GM23338 (cell line): ENCODE measurements at regions not wholly inside any gene's neighbourhood (a gene's known extent, or its start where the extent isn't known, plus 50 kb on each side); places are given as distances from the start of the nearest gene placed in this dataset.

ENCODE experiments used
- ATAC-seq: fragments of 200-7000 bp; cut with Tn5 transposase; 3 replicates; pipeline ENCODE4 v1.9.1; 2020
- DNase-seq: peaks from one replicate; pipeline ENCODE4 v3.0.0-alpha.2; 2015; ENCODE audit warnings: low spot score
- H2AFZ ChIP-seq: fragments of 200-600 bp; sonication (generic); 2 replicates; pipeline ENCODE4 v1.8.0; 2016; ENCODE audit warnings: antibody characterized with exemption, mild to moderate bottlenecking, moderate library complexity
- H3F3A ChIP-seq: fragments of 200-600 bp; sonication (generic); replicated peaks from 2 replicates; pipeline ENCODE4 v1.8.0; 2017; ENCODE audit warnings: antibody characterized with exemption, mixed run types, low read depth
- H3K27ac ChIP-seq: fragments of 200-600 bp; sonication (generic); 2 replicates; pipeline ENCODE4 v1.6.1; 2016; ENCODE audit warnings: low read depth
- H3K27me3 ChIP-seq: fragments of 200-600 bp; sonication (generic); 2 replicates; pipeline ENCODE4 v1.8.0; 2016; ENCODE audit warnings: mild to moderate bottlenecking, mixed run types, moderate library complexity; ENCODE audit not compliant: insufficient read depth
- H3K36me3 ChIP-seq: fragments of 200-600 bp; sonication (generic); 2 replicates; pipeline ENCODE4 v1.8.0; 2016; ENCODE audit warnings: mild to moderate bottlenecking; ENCODE audit not compliant: insufficient read depth
- H3K4me1 ChIP-seq: fragments of 200-600 bp; sonication (generic); 2 replicates; pipeline ENCODE4 v1.8.0; 2016; ENCODE audit warnings: mild to moderate bottlenecking, moderate library complexity; ENCODE audit not compliant: insufficient read depth
- H3K4me2 ChIP-seq: fragments of 200-600 bp; sonication (generic); 2 replicates; pipeline ENCODE4 v1.7.1; 2017; ENCODE audit warnings: mixed run types
- H3K4me3 ChIP-seq: fragments of 200-600 bp; sonication (generic); 2 replicates; pipeline ENCODE4 v1.6.1; 2016; ENCODE audit warnings: mixed run types
- H3K79me2 ChIP-seq: fragments of 200-600 bp; sonication (generic); replicated peaks from 2 replicates; pipeline ENCODE4 v1.8.0; 2017; ENCODE audit warnings: mild to moderate bottlenecking; ENCODE audit not compliant: insufficient read depth
- H3K9me2 ChIP-seq: fragments of 200-600 bp; sonication (generic); 2 replicates; pipeline ENCODE4 v1.8.0; 2017; ENCODE audit not compliant: insufficient read depth
- H4K20me1 ChIP-seq: fragments of 200-600 bp; sonication (generic); replicated peaks from 2 replicates; pipeline ENCODE4 v1.8.0; 2017; ENCODE audit warnings: mild to moderate bottlenecking; ENCODE audit not compliant: insufficient read depth
- H3K27ac Mint-ChIP-seq: 2 replicates; pipeline ENCODE4 v1.8.0; 2020; ENCODE audit warnings: inconsistent platforms, mild to moderate bottlenecking, moderate library complexity, mixed read lengths
- H3K27me3 Mint-ChIP-seq: 3 replicates; pipeline ENCODE4 v1.8.0; 2022; ENCODE audit warnings: low read depth, mild to moderate bottlenecking, moderate library complexity, mixed read lengths, inconsistent platforms; ENCODE audit not compliant: insufficient read depth, poor library complexity
- H3K36me3 Mint-ChIP-seq: 3 replicates; pipeline ENCODE4 v1.8.0; 2021; ENCODE audit warnings: low read depth, mild to moderate bottlenecking, inconsistent platforms, moderate library complexity, mixed read lengths
- H3K4me1 Mint-ChIP-seq: 3 replicates; pipeline ENCODE4 v1.8.0; 2020; ENCODE audit warnings: mild to moderate bottlenecking, inconsistent platforms, mixed read lengths
- H3K4me3 Mint-ChIP-seq: 3 replicates; pipeline ENCODE4 v1.8.0; 2021; ENCODE audit warnings: moderate library complexity, mild to moderate bottlenecking, inconsistent platforms, mixed read lengths
- H3K9me3 Mint-ChIP-seq: 3 replicates; pipeline ENCODE4 v1.8.0; 2020; ENCODE audit warnings: moderate library complexity, mild to moderate bottlenecking, inconsistent platforms, mixed read lengths
- EZH2 ChIP-seq: fragments of 200-600 bp; sonication (generic); IDR thresholded peaks from one replicate; pipeline ENCODE4 v1.8.0; 2017; ENCODE audit warnings: antibody characterized with exemption, mild to moderate bottlenecking, low read depth; ENCODE audit not compliant: unreplicated experiment
- JUNB ChIP-seq: IDR thresholded peaks from one replicate; pipeline ENCODE4 v1.6.1; 2016; ENCODE audit warnings: antibody characterized with exemption; ENCODE audit not compliant: unreplicated experiment
- STAT1 ChIP-seq: IDR thresholded peaks from one replicate; pipeline ENCODE4 v1.6.1; 2016; ENCODE audit warnings: antibody characterized with exemption; ENCODE audit not compliant: unreplicated experiment
- ZNF114 ChIP-seq: fragments of 250-450 bp; sonication (Bioruptor Pico); IDR thresholded peaks from 2 replicates; pipeline ENCODE4 v1.5.0; 2020; ENCODE audit warnings: mild to moderate bottlenecking, moderate library complexity
- ZNF331 ChIP-seq: fragments of 250-450 bp; sonication (Bioruptor Pico); IDR thresholded peaks from 2 replicates; pipeline ENCODE4 v1.5.0; 2020; ENCODE audit warnings: low read depth, mild to moderate bottlenecking, moderate library complexity
- ZNF462 ChIP-seq: fragments of 250-450 bp; sonication (Bioruptor Pico); IDR thresholded peaks from 2 replicates; pipeline ENCODE4 v1.5.0; 2020; ENCODE audit warnings: mild to moderate bottlenecking, moderate library complexity
- TF ChIP-seq, protein P1 (sequence below): IDR thresholded peaks from one replicate; pipeline ENCODE4 v1.6.1; 2018; ENCODE audit warnings: antibody characterized with exemption; ENCODE audit not compliant: unreplicated experiment
- TF ChIP-seq, protein P2 (sequence below), 2 experiments: fragments of 200-600 bp in 1 of 2; sonication (generic) in 1 of 2; conservative IDR thresholded peaks; 2 replicates each; pipeline versions ENCODE4 v1.5.1 to v1.6.1; 2016 to 2017; ENCODE audit warnings: antibody characterized with exemption in 2 of 2, low read depth in 2 of 2, mild to moderate bottlenecking in 2 of 2, moderate library complexity in 1 of 2
- TF ChIP-seq, protein P3 (sequence below): IDR thresholded peaks from 2 replicates; pipeline ENCODE4 v1.6.1; 2016; ENCODE audit warnings: antibody characterized with exemption

- H3K27me3 Mint-ChIP-seq = peaks cover 4% of the 10 kb centered on the region
- Histone ChIP-seq H3K27me3 (no peaks in the 10 kb centered on the region), H3K27ac (no peak overlapping the region), H4K20me1 (no peaks in the 10 kb centered on the region), H3K79me2 (no peaks in the 10 kb centered on the region), H3K36me3 (no peaks in the 10 kb centered on the region), H2AFZ (no peak overlapping the region), H3K4me3 (no peak overlapping the region), H3F3A (no peaks in the 10 kb centered on the region), H3K4me1 (no peaks in the 10 kb centered on the region), H3K9me2 (peaks cover 6% of the 10 kb centered on the region; the same call in 1 of the 2 replicates), H3K4me2 (no peak overlapping the region)
- DNase-seq = no peak
- peaks cover 7% of the 10 kb centered on the region for H3K36me3 Mint-ChIP-seq
- H3K4me1 Mint-ChIP-seq = no peaks in the 10 kb centered on the region
- no peak overlapping the region for H3K4me3 Mint-ChIP-seq
- no peak overlapping the region for H3K27ac Mint-ChIP-seq
- TF ChIP-seq, protein P1, sequence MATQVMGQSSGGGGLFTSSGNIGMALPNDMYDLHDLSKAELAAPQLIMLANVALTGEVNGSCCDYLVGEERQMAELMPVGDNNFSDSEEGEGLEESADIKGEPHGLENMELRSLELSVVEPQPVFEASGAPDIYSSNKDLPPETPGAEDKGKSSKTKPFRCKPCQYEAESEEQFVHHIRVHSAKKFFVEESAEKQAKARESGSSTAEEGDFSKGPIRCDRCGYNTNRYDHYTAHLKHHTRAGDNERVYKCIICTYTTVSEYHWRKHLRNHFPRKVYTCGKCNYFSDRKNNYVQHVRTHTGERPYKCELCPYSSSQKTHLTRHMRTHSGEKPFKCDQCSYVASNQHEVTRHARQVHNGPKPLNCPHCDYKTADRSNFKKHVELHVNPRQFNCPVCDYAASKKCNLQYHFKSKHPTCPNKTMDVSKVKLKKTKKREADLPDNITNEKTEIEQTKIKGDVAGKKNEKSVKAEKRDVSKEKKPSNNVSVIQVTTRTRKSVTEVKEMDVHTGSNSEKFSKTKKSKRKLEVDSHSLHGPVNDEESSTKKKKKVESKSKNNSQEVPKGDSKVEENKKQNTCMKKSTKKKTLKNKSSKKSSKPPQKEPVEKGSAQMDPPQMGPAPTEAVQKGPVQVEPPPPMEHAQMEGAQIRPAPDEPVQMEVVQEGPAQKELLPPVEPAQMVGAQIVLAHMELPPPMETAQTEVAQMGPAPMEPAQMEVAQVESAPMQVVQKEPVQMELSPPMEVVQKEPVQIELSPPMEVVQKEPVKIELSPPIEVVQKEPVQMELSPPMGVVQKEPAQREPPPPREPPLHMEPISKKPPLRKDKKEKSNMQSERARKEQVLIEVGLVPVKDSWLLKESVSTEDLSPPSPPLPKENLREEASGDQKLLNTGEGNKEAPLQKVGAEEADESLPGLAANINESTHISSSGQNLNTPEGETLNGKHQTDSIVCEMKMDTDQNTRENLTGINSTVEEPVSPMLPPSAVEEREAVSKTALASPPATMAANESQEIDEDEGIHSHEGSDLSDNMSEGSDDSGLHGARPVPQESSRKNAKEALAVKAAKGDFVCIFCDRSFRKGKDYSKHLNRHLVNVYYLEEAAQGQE = no peak
- TF ChIP-seq, protein P2, sequence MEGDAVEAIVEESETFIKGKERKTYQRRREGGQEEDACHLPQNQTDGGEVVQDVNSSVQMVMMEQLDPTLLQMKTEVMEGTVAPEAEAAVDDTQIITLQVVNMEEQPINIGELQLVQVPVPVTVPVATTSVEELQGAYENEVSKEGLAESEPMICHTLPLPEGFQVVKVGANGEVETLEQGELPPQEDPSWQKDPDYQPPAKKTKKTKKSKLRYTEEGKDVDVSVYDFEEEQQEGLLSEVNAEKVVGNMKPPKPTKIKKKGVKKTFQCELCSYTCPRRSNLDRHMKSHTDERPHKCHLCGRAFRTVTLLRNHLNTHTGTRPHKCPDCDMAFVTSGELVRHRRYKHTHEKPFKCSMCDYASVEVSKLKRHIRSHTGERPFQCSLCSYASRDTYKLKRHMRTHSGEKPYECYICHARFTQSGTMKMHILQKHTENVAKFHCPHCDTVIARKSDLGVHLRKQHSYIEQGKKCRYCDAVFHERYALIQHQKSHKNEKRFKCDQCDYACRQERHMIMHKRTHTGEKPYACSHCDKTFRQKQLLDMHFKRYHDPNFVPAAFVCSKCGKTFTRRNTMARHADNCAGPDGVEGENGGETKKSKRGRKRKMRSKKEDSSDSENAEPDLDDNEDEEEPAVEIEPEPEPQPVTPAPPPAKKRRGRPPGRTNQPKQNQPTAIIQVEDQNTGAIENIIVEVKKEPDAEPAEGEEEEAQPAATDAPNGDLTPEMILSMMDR (conservative IDR thresholded peaks at IDR 0.05; ENCODE audit: low read depth in 2 of 2) = no peak
- TF ChIP-seq ZNF331 (CRISPR knock-in tag) (no peak), ZNF114 (no peak), STAT1 (no peak), EZH2 (no peak), ZNF462 (no peak), JUNB (no peak)
- TF ChIP-seq, protein P3, sequence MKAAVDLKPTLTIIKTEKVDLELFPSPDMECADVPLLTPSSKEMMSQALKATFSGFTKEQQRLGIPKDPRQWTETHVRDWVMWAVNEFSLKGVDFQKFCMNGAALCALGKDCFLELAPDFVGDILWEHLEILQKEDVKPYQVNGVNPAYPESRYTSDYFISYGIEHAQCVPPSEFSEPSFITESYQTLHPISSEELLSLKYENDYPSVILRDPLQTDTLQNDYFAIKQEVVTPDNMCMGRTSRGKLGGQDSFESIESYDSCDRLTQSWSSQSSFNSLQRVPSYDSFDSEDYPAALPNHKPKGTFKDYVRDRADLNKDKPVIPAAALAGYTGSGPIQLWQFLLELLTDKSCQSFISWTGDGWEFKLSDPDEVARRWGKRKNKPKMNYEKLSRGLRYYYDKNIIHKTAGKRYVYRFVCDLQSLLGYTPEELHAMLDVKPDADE = no peak
- H3K9me3 Mint-ChIP-seq = peaks cover 37% of the 10 kb centered on the region
- no peak for ATAC-seq
Observed at GRCh38 chr13:109428146-109428545, 358.2 kb downstream of the IRS2 start.
